ENCODE measurements at regions not wholly inside any gene's neighbourhood (a gene's known extent, or its start where the extent isn't known, plus 50 kb on each side); places are given as distances from the start of the nearest gene placed in this dataset.

DNA sequence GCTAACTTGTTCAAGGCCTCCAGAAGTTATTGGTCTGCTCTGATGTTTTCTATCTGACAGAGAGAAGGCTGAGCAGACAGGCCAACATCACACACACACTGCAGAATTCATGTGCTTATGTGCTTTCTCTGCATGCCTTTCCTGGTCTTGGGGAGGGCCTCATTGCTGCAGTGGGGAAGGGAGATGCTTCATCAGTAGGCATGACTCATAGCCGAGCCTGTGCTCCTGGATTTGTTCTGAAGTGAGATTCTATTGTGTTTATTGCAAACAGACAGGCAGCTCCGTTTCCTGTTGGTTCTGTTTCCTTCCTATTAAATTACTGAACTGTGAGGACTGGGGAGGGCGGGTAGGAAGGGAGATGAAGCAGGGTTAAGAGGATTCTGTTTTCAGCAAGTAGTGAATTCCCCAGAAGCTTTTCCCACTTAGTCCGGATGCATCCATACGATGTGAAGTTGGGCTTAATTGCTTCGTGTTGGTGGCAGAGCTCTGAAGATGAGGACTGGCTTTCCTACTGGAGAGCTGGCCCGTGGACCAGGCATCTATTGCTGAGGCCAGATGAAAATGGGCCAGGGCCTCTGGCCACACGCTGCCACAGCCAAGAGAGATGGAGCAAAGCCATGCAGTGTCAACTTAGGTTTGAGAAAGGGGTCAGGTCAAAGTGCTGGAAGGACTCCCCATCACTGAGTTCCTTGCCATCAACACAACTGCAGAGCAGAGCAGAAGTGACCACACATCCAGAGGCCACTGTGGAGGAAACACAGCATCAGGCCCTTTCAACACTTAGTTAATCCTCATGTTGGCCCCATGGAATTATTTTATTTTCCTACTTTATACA, 179.3 kb downstream of the UTP18 start:
- Histone ChIP-seq H3K27ac (ENCODE audit: low read depth in 1 of 2, low read length in 1 of 2) (no peak overlapping the region), H3K4me1 (ENCODE audit: control insufficient read depth in 5 of 5, insufficient read depth in 5 of 5, low read length in 5 of 5) (no peaks in the 10 kb centered on the region), H3K4me3 (no peak overlapping the region), H3K36me3 (ENCODE audit: control insufficient read depth in 4 of 4, insufficient read depth in 4 of 4, low read length in 4 of 4) (no peaks in the 10 kb centered on the region), H3K27me3 (ENCODE audit: control insufficient read depth in 3 of 3, insufficient read depth in 3 of 3, low read length in 2 of 3) (no peaks in the 10 kb centered on the region), H3K9ac (ENCODE audit: insufficient read depth in 1 of 2, low read length in 2 of 2) (no peak overlapping the region), H3K9me3 (ENCODE audit: control insufficient read depth in 4 of 4, insufficient read depth in 3 of 4, low read length in 3 of 4) (peaks cover 0 to 2% (median 0%) of the 10 kb centered on the region in 4 donors)
- 60 to 62% methylated on average over 8 of the region's 8 CpGs for WGBS, 2 donors
- no peak for DNase-seq
- TF ChIP-seq, protein P1, sequence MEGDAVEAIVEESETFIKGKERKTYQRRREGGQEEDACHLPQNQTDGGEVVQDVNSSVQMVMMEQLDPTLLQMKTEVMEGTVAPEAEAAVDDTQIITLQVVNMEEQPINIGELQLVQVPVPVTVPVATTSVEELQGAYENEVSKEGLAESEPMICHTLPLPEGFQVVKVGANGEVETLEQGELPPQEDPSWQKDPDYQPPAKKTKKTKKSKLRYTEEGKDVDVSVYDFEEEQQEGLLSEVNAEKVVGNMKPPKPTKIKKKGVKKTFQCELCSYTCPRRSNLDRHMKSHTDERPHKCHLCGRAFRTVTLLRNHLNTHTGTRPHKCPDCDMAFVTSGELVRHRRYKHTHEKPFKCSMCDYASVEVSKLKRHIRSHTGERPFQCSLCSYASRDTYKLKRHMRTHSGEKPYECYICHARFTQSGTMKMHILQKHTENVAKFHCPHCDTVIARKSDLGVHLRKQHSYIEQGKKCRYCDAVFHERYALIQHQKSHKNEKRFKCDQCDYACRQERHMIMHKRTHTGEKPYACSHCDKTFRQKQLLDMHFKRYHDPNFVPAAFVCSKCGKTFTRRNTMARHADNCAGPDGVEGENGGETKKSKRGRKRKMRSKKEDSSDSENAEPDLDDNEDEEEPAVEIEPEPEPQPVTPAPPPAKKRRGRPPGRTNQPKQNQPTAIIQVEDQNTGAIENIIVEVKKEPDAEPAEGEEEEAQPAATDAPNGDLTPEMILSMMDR (IDR thresholded peaks at IDR 0.05; ENCODE audit: control extremely low read depth, extremely low read depth) = no peak
- ATAC-seq (ENCODE audit: insufficient read depth, low FRiP score) = no peak

DNA sequence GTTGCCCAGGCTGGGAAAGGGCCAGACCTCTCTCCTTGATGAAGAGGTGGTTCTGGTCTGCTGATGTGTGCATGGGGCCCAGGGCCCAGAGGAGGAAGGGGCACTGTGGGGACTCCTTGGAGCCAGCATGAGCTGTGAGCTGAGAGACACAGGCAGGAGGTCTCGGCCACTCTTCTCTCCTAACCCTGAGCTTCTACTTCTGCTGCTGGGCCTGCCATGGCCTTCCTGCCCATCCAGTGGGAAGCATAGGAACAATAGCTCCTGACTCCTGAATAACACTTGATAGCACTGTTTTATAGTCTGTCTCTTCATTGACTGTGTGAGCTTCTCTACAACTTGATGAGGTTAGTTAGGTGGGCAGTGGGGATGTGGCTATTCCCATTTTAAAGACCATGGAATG, 181.1 kb downstream of the UTP18 start:
- Histone ChIP-seq H3K9ac (ENCODE audit: insufficient read depth in 1 of 2, low read length in 2 of 2) (no peak overlapping the region), H3K27me3 (ENCODE audit: control insufficient read depth in 3 of 3, insufficient read depth in 3 of 3, low read length in 2 of 3) (no peaks in the 10 kb centered on the region), H3K9me3 (ENCODE audit: control insufficient read depth in 4 of 4, insufficient read depth in 3 of 4, low read length in 3 of 4) (peaks cover 0 to 2% (median 0%) of the 10 kb centered on the region in 4 donors), H3K27ac (ENCODE audit: low read depth in 1 of 2, low read length in 1 of 2) (no peak overlapping the region), H3K4me3 (no peak overlapping the region), H3K36me3 (ENCODE audit: control insufficient read depth in 4 of 4, insufficient read depth in 4 of 4, low read length in 4 of 4) (no peaks in the 10 kb centered on the region), H3K4me1 (ENCODE audit: control insufficient read depth in 5 of 5, insufficient read depth in 5 of 5, low read length in 5 of 5) (no peaks in the 10 kb centered on the region)
- WGBS, 2 donors = 89 to 100% methylated on average over 1 of the region's 1 CpG
- TF ChIP-seq, protein P1 (IDR thresholded peaks at IDR 0.05; ENCODE audit: control extremely low read depth, extremely low read depth) = no peak
- no peak for ATAC-seq (ENCODE audit: insufficient read depth, low FRiP score)
- no peak for DNase-seq

DNA sequence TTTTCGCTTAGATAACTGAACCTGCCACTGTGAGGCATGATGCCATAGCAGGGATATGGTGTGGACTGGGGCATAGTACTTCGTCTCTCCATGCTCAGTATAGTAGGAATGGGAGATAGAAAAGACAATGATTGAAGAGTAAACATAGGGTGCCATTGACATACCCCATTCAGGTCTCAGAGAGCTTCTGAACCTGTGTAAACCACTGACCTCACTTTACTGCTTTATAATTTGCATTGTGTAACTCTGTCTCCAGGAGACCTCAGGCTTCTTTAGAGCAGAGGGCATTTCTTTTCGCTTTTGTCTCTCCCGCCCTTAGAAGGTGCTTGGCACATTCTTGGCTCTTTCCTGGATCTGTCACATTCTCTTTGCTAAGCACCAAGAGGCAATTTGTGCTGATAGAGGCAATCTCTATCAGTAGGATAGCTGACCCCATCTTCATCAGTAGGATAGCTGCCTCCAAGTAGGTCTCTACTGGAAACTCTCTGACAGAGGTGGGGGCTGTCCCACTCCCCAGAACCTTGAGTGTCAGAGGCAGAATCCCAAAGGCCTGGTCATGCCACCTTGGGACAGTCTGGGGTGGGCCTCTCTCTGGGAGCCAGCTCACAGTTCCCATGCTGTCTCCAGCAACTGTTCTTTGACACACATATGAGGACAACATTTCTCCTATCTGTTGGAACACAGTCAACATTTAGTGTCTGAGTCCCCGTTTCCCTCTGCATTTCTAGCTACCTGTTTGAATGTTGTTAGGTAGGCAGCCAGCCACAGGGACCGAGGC, 181.9 kb downstream of the UTP18 start:
- no peaks in the 10 kb centered on the region for H3K27me3 ChIP-seq (ENCODE audit: control insufficient read depth in 3 of 3, insufficient read depth in 3 of 3, low read length in 2 of 3)
- H3K27ac ChIP-seq (ENCODE audit: low read depth in 1 of 2, low read length in 1 of 2) = no peak overlapping the region
- H3K4me1 ChIP-seq (ENCODE audit: control insufficient read depth in 5 of 5, insufficient read depth in 5 of 5, low read length in 5 of 5) = no peaks in the 10 kb centered on the region
- ATAC-seq (ENCODE audit: insufficient read depth, low FRiP score) (no peak), DNase-seq (no peak)
- H3K9me3 ChIP-seq (ENCODE audit: control insufficient read depth in 4 of 4, insufficient read depth in 3 of 4, low read length in 3 of 4) = peaks cover 0 to 2% (median 0%) of the 10 kb centered on the region in 4 donors
- H3K36me3 ChIP-seq (ENCODE audit: control insufficient read depth in 4 of 4, insufficient read depth in 4 of 4, low read length in 4 of 4) = no peaks in the 10 kb centered on the region
- H3K4me3 ChIP-seq = no peak overlapping the region
- WGBS, 2 donors = 88 to 89% methylated on average over 6 of the region's 6 CpGs
- TF ChIP-seq, protein P1 (IDR thresholded peaks at IDR 0.05; ENCODE audit: control extremely low read depth, extremely low read depth) = no peak
- H3K9ac ChIP-seq (ENCODE audit: insufficient read depth in 1 of 2, low read length in 2 of 2) = no peak overlapping the region

Data from lung (tissue), 11 donors.